ENCODE measurements at regions not wholly inside any gene's neighbourhood (a gene's known extent, or its start where the extent isn't known, plus 50 kb on each side); places are given as distances from the start of the nearest gene placed in this dataset.
"Not testable (repeated sequence)": the region's sequence is repeated elsewhere in the genome, so short reads cannot be mapped to it uniquely, and the experiment has no call there.

GRCh38 chr14:19303844-19304243 lies 130.3 kb downstream of the POTEG start:
- DNase-seq (ENCODE audit: low read depth in 2 of 2); H3K4me3 ChIP-seq (replicated peaks in 1 of 2; ENCODE audit: low read depth in 2 of 2, low read length in 2 of 2): not testable (repeated sequence)

GRCh38 chr14:19304442-19304841 lies 129.7 kb downstream of the POTEG start:
- not testable (repeated sequence) for DNase-seq (ENCODE audit: low read depth in 2 of 2); H3K4me3 ChIP-seq (replicated peaks in 1 of 2; ENCODE audit: low read depth in 2 of 2, low read length in 2 of 2)

GRCh38 chr14:19304918-19305317 lies 129.2 kb downstream of the POTEG start:
- not testable (repeated sequence) for H3K4me3 ChIP-seq (replicated peaks in 1 of 2; ENCODE audit: low read depth in 2 of 2, low read length in 2 of 2); DNase-seq (ENCODE audit: low read depth in 2 of 2)

- H3K4me3 ChIP-seq (replicated peaks in 1 of 2; ENCODE audit: low read depth in 2 of 2, low read length in 2 of 2); DNase-seq (ENCODE audit: low read depth in 2 of 2): not testable (repeated sequence)
Measured at GRCh38 chr14:19305776-19306175, 128.4 kb downstream of the POTEG start.

GRCh38 chr14:19306405-19306804 lies 127.7 kb downstream of the POTEG start:
- not testable (repeated sequence) for H3K4me3 ChIP-seq (replicated peaks in 1 of 2; ENCODE audit: low read depth in 2 of 2, low read length in 2 of 2); DNase-seq (ENCODE audit: low read depth in 2 of 2)

- not testable (repeated sequence) for H3K4me3 ChIP-seq (replicated peaks in 1 of 2; ENCODE audit: low read depth in 2 of 2, low read length in 2 of 2); DNase-seq (ENCODE audit: low read depth in 2 of 2)
Measured at GRCh38 chr14:19311023-19311422, 123.1 kb downstream of the POTEG start.

GRCh38 chr14:19330678-19331077 lies 103.5 kb downstream of the POTEG start:
- not testable (repeated sequence) for DNase-seq (ENCODE audit: low read depth in 2 of 2); H3K4me3 ChIP-seq (replicated peaks in 1 of 2; ENCODE audit: low read depth in 2 of 2, low read length in 2 of 2)

- not testable (repeated sequence) for DNase-seq (ENCODE audit: low read depth in 2 of 2); H3K4me3 ChIP-seq (replicated peaks in 1 of 2; ENCODE audit: low read depth in 2 of 2, low read length in 2 of 2)
Measured at GRCh38 chr14:19337232-19338059, 96.7 kb downstream of the POTEG start.

- DNase-seq (ENCODE audit: low read depth in 2 of 2); H3K4me3 ChIP-seq (replicated peaks in 1 of 2; ENCODE audit: low read depth in 2 of 2, low read length in 2 of 2): not testable (repeated sequence)
Measured at GRCh38 chr14:19338060-19338372, 96.1 kb downstream of the POTEG start.

GRCh38 chr14:19340976-19341375 lies 93.2 kb downstream of the POTEG start:
- not testable (repeated sequence) for DNase-seq (ENCODE audit: low read depth in 2 of 2)

GRCh38 chr14:19341627-19342026 lies 92.5 kb downstream of the POTEG start:
- H3K4me3 ChIP-seq (replicated peaks in 1 of 2; ENCODE audit: low read depth in 2 of 2, low read length in 2 of 2); DNase-seq (ENCODE audit: low read depth in 2 of 2): not testable (repeated sequence)

More at GRCh38 chr14:19340976-19341375, 93.2 kb downstream of the POTEG start:
- H3K4me3 ChIP-seq (replicated peaks in 1 of 2; ENCODE audit: low read depth in 2 of 2, low read length in 2 of 2) = not testable (repeated sequence)

GRCh38 chr14:19344261-19344660 lies 89.9 kb downstream of the POTEG start:
- not testable (repeated sequence) for DNase-seq (ENCODE audit: low read depth in 2 of 2); H3K4me3 ChIP-seq (replicated peaks in 1 of 2; ENCODE audit: low read depth in 2 of 2, low read length in 2 of 2)

- not testable (repeated sequence) for DNase-seq (ENCODE audit: low read depth in 2 of 2); H3K4me3 ChIP-seq (replicated peaks in 1 of 2; ENCODE audit: low read depth in 2 of 2, low read length in 2 of 2)
Measured at GRCh38 chr14:19344689-19345088, 89.5 kb downstream of the POTEG start.

- not testable (repeated sequence) for DNase-seq (ENCODE audit: low read depth in 2 of 2); H3K4me3 ChIP-seq (replicated peaks in 1 of 2; ENCODE audit: low read depth in 2 of 2, low read length in 2 of 2)
Measured at GRCh38 chr14:19345298-19345911, 88.7 kb downstream of the POTEG start.

- H3K4me3 ChIP-seq (replicated peaks in 1 of 2; ENCODE audit: low read depth in 2 of 2, low read length in 2 of 2); DNase-seq (ENCODE audit: low read depth in 2 of 2): not testable (repeated sequence)
Measured at GRCh38 chr14:19346074-19346480, 88.1 kb downstream of the POTEG start.

- H3K4me3 ChIP-seq (replicated peaks in 1 of 2; ENCODE audit: low read depth in 2 of 2, low read length in 2 of 2); DNase-seq (ENCODE audit: low read depth in 2 of 2): not testable (repeated sequence)
Measured at GRCh38 chr14:19346636-19347035, 87.5 kb downstream of the POTEG start.

- H3K4me3 ChIP-seq (replicated peaks in 1 of 2; ENCODE audit: low read depth in 2 of 2, low read length in 2 of 2); DNase-seq (ENCODE audit: low read depth in 2 of 2): not testable (repeated sequence)
Measured at GRCh38 chr14:19347112-19347511, 87.0 kb downstream of the POTEG start.
